AG04449 (cell line): ENCODE measurements at regions not wholly inside any gene's neighbourhood (a gene's known extent, or its start where the extent isn't known, plus 50 kb on each side); places are given as distances from the start of the nearest gene placed in this dataset.
A peak's percentile ranks its signal among the peaks of the same experiment; 100 is the strongest.

Experiments used
- CTCF ChIA-PET: fragments of 350-600 bp; formaldehyde crosslinking; extraction: SDS; loops from one replicate; lab custom pipeline; 2021; ENCODE audit warnings: antibody characterized with exemption; lab: Yijun Ruan, JAX
- POLR2A ChIA-PET: fragments of 400-600, 350-600 bp; formaldehyde crosslinking; extraction: SDS; loops from one replicate; lab custom pipeline; 2020; ENCODE audit warnings: antibody characterized with exemption, inconsistent platforms; lab: Yijun Ruan, JAX
- DNase-seq: peaks from one replicate; pipeline ENCODE4 v3.0.0-alpha.2; 2010; ENCODE audit warnings: low read depth, low spot score
- H3K4me3 ChIP-seq: 2 replicates; pipeline ENCODE4 v1.5.1; 2011; ENCODE audit warnings: low read depth, mild to moderate bottlenecking, control low read depth, low read length
- TF ChIP-seq, protein P1 (sequence below): IDR thresholded peaks from one replicate; pipeline ENCODE4 v1.5.1; 2011; ENCODE audit warnings: mild to moderate bottlenecking, moderate library complexity, low read length, control low read depth, inconsistent platforms; ENCODE audit not compliant: insufficient read depth; ENCODE audit errors: missing control alignments

DNA sequence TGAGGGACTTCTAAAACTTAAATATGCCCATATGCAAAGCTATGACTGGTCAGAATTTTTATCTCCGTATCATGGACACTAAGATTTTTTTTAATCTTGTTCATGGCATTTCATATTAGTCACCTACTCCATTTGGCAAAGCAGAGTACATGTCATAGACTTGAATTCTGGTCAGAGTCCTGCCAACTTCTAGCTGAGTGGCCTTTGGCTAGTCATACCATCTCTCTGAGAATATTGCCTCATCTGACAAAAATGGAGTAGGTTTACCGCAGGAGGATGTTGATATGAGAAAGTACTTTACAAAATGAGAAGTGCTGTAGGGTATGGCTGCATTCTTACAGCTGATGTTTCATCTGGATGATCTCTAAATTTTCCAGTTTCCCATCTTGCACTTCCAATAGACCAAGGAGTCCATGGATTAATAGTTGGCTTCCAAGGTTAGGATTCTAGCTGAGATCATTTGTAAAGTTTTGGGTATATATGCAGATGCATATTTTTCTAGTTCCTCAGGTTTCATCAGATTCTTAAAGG lies 150.8 kb upstream of the NR3C1 start:
- TF ChIP-seq, protein P1, sequence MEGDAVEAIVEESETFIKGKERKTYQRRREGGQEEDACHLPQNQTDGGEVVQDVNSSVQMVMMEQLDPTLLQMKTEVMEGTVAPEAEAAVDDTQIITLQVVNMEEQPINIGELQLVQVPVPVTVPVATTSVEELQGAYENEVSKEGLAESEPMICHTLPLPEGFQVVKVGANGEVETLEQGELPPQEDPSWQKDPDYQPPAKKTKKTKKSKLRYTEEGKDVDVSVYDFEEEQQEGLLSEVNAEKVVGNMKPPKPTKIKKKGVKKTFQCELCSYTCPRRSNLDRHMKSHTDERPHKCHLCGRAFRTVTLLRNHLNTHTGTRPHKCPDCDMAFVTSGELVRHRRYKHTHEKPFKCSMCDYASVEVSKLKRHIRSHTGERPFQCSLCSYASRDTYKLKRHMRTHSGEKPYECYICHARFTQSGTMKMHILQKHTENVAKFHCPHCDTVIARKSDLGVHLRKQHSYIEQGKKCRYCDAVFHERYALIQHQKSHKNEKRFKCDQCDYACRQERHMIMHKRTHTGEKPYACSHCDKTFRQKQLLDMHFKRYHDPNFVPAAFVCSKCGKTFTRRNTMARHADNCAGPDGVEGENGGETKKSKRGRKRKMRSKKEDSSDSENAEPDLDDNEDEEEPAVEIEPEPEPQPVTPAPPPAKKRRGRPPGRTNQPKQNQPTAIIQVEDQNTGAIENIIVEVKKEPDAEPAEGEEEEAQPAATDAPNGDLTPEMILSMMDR: no peak
- DNase-seq: peak; percentile 97
- ChIA-PET POLR2A (interaction anchor here (0.9 to 1.5 kb wide), 6 partner anchors 9 to 310 kb away, joined by 3 to 8 read pairs (median 4); partner anchors contain the start of gene NR3C1), CTCF (interaction anchor here (1.2 kb wide), 1 partner anchor 22 kb away, joined by 3 read pairs; no protein-coding TSS in a partner anchor)
- H3K4me3 ChIP-seq: no peak overlapping the region

DNA sequence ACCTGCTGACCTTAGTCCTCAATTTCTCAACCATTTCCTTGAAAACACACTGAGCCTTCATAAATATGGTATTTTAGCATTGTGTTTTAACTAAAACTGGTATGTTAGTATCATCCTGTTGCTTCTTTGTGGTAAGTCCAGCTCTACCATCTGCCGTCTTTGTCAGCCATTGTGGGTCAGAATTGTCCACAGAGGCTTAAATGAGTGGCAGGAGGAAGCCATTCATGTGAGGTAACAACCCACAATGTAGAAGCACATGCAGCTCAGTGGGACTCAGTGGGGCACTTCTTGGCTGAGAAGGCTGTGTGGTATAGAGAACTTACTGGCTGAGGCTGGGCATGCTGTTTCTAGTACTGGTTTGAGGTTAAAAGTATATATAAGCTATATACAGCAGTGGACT lies 149.2 kb upstream of the NR3C1 start:
- H3K4me3 ChIP-seq: no peak overlapping the region
- ChIA-PET CTCF (interaction anchor here (0.8 to 1.4 kb wide), 2 partner anchors 272 to 273 kb away, joined by 3 read pairs; no protein-coding TSS in a partner anchor), POLR2A (no interaction called here)
- no peak for DNase-seq
- TF ChIP-seq, protein P1: no peak

DNA sequence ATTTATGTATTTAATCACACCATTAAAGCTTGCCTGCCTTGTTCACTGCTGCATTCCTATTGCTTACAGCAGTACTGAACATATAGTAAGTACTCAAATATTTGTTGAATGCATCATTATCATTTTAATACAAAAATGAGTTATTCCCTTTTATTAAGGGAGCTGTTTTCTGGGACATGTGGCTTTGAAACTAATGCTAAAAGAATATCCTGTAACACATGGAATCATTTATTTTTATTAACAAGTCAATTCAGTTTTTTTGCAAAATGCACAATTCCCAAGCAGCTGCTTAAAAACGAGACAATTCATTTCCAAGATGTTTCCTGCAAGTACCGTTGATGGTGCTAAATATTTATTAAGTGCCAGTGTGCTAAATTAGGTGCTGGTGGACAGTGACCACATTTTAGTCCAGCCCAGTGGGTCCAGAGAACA lies 148.3 kb upstream of the NR3C1 start:
- POLR2A ChIA-PET: interaction anchor here (0.7 kb wide), 1 partner anchor 550 kb away, joined by 3 read pairs; no protein-coding TSS in a partner anchor
- TF ChIP-seq, protein P1: no peak
- no peak overlapping the region for H3K4me3 ChIP-seq
- DNase-seq: no peak
- CTCF ChIA-PET: interaction anchor here (1.4 kb wide), 1 partner anchor 274 kb away, joined by 3 read pairs; no protein-coding TSS in a partner anchor

DNA sequence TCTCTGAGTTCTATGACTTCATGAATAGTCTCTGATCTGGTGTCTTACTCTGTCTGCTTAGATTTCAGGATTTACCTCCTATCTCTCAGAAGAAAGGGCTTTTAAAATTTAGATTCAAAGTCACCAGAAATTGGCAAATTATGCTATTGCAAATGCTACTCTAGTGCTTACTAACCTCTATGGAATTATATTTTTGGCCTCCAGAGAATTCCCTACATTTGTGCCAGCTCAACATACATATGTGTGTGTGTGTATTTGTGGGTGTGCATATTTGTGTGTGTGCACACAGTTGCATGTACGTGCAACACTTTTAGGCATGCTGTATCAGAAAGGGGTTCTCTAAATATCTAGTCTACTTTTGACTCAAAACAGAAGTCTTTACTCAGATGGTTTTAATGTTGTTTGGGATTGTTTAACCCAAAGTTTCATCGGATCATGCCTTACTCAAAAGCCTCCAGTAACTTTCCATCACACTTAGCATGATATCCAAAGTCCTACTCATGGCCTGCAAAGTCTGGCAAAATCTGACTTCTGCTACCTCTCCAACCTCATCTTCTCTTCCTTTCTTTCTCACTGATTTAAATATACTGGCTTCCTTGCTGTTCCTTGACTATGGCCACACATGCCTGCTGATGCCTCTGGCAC lies 147.6 kb upstream of the NR3C1 start:
- DNase-seq: no peak
- CTCF ChIA-PET: no interaction called here
- POLR2A ChIA-PET: interaction anchor here (0.7 kb wide), 1 partner anchor 549 kb away, joined by 3 read pairs; no protein-coding TSS in a partner anchor
- H3K4me3 ChIP-seq: no peak overlapping the region
- TF ChIP-seq, protein P1: no peak

DNA sequence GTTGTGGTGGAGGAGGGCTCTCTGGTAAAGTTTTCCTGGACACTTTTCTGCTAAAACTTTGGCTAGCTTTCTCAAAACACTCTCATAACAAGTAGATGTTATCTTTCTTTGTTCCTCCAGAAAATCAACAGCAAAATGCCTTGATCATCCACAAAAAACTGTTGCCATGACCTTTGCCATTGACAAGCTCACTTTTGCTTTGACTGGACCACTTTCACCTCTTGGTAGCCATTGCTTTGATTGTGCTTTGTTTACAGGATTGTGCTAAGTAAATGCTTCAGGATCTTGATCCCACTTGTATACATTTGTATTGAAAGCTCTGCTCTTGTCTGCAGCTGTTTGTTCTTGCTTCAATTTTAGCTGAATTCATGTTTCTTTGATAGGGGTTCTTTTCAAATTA lies 143.9 kb upstream of the NR3C1 start:
- TF ChIP-seq, protein P1: no peak
- no peak overlapping the region for H3K4me3 ChIP-seq
- no peak for DNase-seq
- ChIA-PET POLR2A (no interaction called here), CTCF (no interaction called here)

DNA sequence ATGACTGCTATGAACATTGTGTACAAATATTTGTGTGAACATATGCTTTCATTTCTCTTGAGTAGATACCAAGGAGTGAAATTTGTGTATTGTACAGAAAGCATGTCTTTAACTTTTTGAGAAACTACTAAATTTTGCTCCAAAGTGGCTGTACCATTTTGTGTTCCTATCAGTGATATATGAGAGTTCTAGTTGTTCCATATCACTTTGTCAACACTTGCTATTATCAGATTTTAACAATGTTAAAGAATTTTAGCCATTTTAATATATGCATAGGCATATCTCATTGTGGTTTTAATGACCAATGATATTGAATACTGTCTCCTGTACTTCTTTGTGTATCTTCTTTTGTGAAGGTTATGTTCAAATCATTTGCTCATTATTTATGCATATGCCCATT lies 142.9 kb upstream of the NR3C1 start:
- H3K4me3 ChIP-seq: no peak overlapping the region
- TF ChIP-seq, protein P1: no peak
- ChIA-PET CTCF (no interaction called here), POLR2A (no interaction called here)
- DNase-seq: no peak
